Superior temporal gyrus (tissue), 1 donor: ENCODE measurements at regions not wholly inside any gene's neighbourhood (a gene's known extent, or its start where the extent isn't known, plus 50 kb on each side); places are given as distances from the start of the nearest gene placed in this dataset.

Experiments used
- DNase-seq: peaks from one replicate; pipeline ENCODE4 v3.0.0-alpha.2; 2016; ENCODE audit errors: extremely low spot score

DNA sequence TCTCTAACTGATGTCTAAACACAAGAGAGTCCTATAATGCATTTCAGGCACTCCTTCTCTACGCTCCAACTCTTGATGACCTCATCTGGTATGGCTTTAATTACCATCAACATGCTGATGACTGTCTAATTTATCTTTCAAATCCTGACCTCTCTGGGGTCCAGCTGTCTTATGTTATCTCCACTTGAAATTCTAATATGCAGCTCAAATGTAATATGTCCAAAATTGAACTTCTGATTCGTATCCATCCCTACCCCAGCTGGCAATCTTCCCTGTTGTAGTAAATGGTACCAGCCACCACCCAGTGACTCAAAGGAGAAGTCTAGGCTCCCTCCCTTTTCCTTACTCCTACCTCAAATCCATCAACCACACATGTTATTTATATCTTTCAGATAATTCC is 288.0 kb upstream of the SLC10A2 start:
- DNase-seq = no peak

DNA sequence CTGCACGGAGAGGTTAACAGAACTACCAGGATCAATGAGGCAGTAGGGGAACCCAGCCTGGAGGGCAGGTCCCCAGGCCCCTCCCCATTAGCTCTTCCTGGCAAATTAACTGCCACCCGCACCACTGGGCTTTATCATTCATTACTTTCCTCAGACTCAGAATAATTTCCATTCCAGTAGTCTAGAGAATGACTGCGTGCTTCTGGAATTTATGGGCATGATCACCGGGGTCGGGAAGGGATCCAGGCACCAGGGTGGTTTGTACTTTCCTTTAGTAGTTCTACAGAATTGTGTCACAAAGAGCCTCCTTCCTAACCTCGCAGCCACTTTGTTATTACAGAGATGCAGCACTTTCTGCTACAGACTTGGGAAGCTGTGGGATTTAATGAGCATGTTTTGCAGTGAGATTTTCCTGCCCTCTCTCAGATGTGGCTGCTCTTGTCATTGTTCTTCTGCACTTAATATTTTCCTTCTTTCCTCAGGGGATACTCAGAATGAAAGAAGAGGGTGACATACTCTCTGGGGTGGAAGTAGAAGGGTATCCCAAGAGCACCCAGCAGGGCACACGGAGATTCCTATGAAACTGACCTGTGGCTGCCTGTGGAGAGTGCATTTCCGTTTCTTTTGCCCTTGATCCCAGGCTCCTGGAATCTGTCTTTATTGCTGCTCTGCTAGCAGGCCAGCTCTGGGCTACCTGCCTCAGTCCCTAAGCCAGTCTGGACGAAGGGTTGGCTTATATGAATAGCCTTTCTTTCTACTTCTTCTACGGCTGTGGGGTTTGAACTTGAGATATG is 285.0 kb upstream of the SLC10A2 start:
- DNase-seq = no peak

DNA sequence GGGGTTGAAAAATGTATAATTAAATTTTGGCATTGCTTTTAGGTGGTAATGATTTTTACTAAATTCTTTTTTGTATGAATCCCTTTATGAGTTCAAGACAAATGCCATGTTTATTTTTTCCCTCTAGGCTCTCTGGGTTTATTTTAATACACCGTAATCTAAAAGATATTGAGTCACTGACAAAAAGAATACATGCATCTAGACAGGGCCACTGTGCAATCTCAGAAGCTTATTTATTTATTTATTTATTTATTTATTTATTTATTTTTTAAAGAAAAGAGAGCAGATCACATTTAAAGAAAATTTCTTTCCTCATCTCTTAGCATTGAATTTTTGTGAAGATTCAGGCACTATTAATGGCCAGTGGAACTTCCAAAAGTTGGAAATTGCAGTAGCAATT is 283.9 kb upstream of the SLC10A2 start:
- DNase-seq = no peak

DNA sequence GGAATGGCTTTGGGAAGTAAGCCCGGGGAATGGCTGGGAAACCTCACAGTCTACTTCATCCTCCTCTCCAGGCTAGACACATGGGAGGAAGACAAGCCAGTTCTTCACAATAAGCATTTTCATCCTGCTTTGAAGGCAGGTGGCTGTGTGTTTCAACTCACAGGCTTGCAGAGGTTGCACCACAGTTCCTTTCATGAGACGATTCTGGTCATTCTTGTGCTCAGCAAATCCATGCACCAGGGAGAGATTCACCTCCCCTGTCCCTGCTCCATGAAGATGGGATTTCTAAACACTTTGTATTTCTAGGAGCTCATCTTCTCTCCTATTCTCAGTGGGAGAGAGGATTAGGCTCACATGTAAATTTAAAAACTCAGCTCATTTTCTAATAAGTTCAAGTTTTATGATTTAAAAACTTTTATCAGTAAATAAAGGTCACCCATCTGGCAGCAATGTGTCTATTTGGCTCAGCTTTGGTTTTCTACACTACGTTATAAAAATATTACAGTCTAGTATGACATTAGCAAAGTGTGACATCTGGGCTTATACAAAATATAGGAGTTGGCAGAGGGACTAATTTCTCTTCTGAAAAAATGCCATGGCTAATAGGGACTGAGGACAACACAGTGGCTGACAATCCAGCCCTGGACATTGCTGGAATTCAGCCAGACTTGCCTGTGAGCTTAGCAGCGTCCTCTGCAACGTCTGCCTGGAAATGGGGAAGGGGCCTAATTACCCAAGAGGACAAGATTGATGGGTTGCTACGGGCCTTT is 283.2 kb upstream of the SLC10A2 start:
- no peak for DNase-seq

DNA sequence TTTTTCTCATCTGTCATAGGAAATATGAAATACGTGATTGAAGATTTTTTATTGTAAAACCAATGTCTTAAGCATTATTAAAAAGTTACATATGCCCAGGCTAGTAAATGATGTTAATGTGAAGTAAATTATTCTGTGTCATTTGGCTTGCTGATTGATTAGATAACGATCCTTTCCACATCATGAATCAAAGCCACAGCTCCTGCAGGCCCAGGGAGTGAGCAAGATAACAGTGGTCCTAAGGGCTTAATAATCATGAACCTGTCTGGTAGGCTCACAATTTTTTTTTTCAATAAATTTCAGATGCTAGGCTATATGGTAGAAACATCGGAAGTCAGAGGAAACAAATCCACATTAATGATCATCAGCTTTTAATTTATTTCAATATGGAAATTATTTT is 269.0 kb upstream of the SLC10A2 start:
- DNase-seq = no peak

DNA sequence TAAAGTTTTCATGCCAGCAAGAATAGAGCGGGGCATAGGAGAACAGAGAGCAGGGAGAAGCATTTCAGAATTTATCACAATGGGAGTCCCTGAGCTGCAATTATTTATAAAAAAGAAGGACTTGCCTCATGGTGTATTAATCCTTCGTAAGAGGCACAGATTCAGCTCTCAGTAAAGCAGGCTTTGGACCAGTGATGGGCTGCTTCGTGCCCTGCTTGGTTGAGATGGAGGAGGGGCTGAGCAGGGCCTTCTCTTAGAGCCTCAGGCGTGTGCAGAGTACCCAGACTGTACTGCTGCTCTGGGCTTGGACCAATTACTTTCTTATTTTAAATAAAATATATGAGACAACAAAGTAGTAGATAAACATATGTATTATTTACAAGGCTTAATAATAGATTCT is 265.7 kb upstream of the SLC10A2 start:
- DNase-seq = no peak

DNA sequence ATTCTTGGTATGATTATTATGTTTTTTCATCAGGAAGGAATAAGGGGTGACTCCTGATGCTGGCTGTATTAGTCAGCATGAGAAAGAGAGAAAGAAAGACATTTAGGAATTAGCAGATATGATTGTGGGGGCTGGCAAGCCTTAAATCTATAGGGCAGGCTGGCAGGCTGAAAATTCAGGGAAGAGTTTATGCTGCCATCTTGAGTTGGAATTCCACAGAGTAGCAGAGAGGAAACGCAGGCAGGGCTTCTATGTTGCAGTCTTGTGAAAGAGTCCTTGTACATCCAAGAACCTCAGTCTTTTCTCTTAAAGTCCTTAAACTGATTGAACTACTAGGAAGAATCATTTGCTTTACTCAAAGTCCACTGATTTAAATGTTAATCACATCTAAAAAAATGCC is 262.7 kb upstream of the SLC10A2 start:
- peak; percentile 22 for DNase-seq

DNA sequence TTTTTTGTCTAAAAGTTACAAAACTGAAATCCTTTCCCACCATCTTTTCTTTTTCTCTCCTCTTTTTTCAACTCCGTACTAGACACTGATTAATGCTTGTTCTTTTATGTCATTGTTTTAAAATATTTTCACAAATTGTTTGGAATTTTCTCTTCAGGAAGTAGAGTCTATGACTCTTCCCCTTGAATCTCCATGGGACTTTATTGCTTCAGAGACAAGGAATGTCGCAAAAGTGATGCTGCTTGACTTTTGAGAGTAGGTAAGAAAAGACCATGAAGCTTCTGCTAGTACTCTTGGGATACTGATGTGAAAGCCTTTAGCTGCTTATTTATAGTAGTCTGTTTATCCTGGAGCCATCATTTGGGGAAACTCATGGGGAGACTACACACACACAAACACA is 260.1 kb upstream of the SLC10A2 start:
- no peak for DNase-seq

DNA sequence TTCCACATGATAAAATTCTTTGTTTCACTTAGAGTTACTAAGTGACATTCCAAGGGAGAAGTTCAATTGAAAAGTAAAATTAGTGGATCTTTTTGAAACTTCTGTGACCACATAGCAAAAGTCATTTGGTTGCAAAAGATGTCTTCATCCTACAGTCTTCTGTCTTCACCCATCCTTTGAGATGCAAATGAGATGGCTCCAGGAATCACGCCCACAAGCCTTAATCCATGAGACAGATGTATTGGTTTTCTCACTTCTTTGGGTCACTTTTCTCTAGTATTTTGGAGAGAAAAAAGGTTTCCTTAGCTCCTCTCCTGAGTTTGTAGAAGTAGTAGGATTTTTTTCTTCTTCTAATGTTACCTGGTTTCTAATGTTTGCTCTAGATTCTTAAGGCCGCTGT is 259.5 kb upstream of the SLC10A2 start:
- no peak for DNase-seq

DNA sequence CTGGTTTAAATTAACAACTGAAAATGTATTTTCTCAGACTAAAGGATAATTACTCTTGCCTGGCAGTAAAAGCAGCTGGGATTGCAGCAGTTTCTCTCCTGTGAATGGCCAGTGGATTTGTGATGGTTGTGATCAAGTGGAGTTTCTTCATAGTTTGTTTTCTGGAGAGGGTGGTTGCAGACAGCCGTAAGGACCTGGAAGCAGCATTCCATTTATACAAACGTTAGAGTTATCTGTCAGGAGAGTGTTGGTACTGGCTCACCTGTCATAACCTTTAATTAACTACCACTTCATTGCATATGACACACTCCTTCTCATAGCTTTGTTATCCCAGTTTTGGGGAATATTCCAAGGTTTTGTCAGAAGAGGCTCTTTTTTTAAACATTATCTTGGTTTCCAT is 258.4 kb upstream of the SLC10A2 start:
- DNase-seq = no peak

DNA sequence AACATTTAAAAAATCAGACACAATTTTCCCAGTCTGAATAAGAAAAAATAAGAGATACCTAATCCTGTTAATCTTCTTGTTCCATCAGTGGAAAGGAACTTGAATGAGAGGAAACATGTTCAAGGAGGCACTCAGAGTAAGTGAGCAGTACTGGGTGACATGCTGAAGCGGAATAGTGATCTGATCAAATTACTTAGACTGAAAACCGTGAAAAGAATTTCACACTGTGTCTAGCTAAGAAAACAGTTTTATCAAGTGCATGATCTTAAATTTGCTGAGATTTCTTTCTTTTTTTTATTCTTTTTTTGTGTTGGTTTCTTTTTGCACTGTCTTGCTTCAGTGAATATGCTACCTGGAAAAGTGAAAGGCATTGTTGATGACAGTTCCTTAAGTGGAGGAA is 249.5 kb upstream of the SLC10A2 start:
- no peak for DNase-seq

DNA sequence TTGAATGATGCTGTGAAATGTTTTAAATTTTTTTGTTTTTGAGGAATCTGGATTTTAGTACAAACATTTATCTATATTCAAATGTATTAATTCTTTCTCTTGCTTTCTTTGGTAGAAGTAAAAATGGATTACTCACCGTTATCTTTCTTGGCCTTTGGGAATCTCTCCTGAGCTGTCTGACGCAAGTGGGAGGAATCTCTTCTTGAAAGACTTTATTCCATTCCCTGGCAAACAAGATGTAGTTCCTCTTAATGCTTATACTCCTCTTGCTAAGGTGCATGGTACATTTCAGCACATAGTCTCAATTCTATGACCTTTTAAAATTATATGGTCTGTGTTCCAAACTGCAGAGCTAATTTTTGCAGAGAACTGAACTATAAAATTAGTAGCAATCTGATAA is 246.2 kb upstream of the SLC10A2 start:
- DNase-seq = no peak

DNA sequence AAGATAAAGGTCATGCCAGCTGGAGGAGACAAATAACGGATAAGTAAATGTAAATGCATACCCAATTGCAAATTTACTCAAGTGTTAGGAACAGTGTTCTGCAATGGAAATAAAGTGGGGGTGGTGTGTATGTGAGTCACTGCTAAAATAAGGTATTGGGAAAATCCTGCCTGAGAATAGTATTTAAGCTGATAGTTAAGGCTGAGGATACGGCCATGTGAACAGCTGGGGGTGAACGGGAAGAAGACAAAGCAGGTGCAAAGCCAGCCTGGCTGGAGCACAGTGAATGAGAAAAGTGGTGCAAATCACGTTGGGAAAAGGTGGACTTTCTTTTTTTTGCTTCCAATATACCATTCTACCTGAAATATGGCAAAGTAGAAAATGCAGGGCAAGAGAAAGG is 242.4 kb upstream of the SLC10A2 start:
- DNase-seq = no peak

DNA sequence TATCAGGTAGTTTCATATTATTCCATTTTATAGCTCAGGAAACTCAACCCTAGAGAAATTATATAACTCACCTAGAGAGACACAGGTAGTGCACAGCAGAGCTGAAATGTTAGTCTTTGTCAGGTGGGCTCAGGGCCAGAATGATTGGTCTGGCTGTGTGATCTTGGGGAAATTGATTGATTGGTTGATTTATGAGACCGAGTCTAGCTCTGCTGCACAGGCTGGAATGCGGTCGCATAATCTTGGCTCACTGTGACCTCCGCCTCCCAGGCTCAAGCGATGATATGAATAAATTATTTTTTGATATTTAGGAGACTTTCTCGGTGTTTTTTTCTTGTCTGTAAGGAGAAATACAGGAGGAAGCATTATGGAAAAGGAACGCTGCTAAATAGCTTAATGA is 239.9 kb upstream of the SLC10A2 start:
- no peak for DNase-seq

DNA sequence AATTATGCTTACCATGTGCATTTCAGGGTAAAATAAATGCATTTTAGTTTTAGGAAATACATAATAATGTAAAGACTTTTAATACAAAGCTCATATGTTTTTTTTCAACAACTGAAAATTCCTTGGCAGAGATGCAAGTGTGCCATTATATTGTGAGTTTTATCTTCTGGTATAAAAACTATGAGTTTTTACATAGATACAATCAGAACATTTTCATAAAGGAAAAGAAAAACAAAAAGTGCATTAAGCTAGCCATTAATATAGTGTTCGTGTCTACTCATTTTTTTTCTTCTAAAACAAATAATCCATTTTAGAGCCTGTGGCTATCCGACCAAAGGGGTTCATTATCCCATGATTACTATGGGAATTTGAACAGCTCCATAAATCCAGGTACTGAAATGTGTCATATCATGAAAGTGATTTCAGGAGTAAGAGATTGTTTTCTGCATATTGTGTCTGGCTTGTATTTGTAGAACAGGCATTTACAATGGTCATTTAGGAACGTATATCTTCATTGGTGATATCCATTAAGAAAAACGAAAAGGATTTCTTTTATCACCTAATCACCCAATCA is 236.9 kb upstream of the SLC10A2 start:
- DNase-seq = no peak

DNA sequence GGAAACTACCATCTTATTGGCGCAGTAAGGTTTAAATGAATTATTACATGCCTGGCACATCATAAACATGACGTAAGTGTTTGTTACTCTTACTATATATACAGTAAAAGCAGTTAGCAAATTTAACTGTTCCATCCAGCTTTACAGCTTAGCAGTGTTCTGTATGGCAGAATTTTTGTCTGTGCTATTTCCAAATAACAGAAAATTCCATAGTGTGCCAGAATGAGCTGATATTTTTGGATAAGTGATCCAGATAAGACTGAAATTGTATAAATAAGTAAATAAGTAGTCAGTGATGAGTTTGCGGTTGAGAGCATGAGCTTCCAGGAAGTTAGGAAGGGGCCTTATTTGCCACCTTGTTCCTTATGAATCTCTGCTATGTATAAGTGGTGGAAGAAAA is 236.5 kb upstream of the SLC10A2 start:
- DNase-seq = no peak

DNA sequence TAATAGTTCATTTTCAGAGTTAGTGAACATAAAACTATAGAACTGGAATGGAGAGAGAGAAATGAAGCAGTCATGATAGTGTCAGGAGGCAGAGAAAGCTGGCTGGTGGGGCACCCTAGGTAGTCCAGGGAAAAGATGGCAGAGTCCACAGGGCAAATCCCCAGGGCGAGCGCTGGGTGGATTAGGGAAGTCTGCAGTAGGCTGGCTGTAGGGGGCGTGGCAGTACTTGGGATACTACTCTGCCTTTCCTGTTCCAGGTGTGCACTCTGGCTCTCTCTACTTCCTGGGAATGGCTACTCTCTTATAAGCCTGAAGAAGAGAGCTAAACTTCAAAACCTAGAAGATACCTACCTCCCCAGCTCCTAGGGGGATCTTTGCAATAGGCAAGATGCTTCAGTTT is 232.9 kb upstream of the SLC10A2 start:
- no peak for DNase-seq

DNA sequence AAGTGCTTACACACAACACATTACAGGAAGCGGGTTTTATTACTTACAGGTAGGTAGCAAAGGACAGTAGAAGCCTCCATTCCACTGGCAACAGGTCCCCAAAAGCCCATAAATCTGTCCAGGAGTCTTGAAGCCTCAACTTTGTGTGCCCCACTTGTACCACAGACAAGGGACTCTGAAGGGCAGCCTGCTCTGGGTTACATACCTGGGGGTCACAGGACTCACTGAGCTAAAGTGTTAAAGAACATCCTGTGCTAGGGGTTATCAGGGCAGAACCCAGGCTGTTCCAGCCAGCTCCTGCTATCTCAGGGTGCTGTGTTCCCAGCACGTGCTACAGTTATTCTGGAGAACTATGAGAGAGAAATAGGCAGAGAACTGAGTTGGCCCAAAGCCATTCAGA is 230.9 kb upstream of the SLC10A2 start:
- no peak for DNase-seq

DNA sequence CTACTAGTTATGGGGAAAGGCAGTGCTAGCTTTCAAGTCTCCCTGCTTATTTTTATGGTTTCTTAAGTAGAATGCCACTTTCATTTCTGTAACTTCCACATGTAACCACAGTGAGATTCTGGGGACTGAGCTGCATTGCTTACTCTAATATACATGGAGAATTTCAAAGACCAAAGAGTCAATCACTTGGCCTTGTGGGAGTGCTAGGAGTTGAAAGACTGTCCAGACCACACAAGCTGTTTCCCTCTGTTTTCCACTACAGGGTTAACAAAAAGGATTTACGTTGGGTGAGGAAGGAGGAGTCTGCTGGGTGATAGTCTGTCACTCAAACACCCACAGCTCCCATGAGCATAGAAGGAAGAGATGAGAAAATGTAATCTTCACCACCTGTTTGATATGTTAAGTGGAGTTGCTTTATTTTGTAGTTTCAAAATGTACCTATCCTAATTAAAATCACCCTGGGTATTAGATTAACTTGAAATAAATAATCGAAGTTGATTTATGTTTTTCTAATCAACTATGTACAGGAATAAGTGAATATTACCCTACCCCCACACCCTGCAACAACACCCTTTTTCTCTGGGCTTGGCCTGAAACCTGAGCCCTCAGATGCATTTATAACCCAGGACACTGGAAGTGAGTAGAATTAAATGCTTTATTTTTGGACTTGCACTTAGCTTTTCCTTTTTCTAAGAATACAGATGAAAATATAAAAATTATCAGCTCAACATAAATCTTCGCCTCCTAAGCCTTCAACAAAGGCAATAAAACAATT is 225.8 kb upstream of the SLC10A2 start:
- no peak for DNase-seq

DNA sequence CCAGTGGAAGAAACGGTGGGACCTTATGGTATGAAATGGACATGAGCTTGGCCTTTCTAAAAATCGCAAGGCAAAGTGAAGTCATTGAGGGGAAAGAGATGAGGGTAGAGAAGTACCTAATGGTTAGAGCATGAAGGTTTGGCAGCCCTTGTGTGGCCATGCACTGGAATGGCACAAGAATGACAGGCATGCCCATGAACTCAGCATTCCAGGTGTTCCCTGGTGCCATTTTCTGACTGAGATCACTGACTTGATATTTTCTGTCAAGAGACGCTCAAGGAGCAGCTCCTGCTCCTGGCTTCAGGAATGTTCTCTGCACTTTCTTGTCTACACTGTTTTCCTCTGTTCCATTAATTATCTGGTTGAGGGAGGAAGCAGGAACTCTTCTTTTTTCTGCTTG is 225.0 kb upstream of the SLC10A2 start:
- DNase-seq = no peak

DNA sequence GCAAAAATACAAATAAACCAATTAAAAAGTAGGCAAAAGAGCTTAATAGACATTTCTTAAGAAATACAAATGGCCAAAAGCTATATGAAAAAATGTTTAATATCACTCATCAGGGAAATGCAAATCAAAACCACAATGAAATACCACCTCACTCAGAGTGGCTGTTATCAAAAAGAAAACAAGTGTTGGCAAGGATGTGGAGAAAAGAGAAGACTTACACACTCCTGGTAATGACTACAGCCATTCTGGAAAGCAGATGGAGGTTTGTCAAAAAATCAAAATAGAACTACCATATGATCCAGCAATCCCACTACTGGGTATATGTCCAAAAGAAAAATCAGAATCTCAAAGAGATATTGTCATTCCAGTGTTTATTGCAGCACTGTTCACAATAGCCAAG is 223.5 kb upstream of the SLC10A2 start:
- DNase-seq = no peak

DNA sequence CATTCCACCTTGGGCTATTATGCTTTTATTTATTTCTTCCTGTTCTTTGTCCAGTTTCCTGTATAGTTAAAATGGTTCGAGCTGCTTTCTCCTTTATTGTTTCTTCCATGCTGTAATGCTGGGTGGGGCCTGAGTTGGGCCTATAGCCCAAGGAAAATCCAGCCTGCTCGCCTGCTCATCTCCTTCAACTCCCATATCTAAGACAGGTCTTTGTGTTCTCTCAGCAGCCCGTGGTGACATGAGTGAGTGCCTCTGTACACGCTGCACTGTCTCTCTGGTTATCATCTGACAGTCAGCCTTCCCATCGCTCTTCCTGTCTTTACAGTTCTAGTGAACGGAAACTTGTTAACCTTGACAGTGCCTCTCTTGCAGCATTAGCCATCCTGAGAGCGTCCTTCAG is 221.9 kb upstream of the SLC10A2 start:
- DNase-seq = no peak
